ENCODE measurements at regions not wholly inside any gene's neighbourhood (a gene's known extent, or its start where the extent isn't known, plus 50 kb on each side); places are given as distances from the start of the nearest gene placed in this dataset.

DNA sequence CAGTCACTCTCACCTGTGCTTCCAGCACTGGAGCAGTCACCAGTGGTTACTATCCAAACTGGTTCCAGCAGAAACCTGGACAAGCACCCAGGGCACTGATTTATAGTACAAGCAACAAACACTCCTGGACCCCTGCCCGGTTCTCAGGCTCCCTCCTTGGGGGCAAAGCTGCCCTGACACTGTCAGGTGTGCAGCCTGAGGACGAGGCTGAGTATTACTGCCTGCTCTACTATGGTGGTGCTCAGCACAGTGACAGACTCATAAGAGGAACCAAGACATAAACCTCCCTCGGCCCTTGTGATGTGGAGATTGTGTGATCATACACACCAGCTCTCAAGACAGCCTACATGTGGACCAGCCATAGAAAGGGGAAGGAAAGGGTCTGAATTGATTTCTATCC, 113.3 kb downstream of the ZNF280B start:
- DNase-seq (ENCODE audit: low spot score): no peak

DNA sequence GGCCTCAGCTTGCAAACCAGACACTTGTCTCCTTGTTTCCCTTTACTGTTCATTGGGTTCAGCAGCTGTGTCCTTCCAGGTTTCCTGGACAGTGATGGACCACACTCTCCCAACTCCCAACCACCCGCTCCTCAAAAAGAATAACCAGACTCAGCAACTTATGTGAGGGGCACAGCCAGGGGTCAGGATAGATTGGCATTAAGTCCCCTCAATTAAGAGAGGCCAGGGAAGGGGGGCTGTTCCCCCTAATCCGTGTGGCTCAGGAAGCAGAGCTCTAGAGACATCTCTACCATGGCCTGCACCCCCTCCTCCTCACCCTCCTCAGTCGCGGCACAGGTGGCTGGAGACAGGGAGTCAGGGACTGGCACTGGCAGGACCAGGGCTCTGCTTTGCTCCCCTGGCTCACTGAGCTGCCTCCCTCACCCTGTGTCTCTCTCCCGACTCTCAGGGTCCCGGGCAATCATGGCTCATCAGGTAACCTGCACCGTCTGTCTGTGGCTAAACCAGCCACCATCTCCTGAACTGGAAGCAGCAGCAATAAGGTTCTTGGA, 111.7 kb downstream of the ZNF280B start:
- no peak for DNase-seq (ENCODE audit: low spot score)

DNA sequence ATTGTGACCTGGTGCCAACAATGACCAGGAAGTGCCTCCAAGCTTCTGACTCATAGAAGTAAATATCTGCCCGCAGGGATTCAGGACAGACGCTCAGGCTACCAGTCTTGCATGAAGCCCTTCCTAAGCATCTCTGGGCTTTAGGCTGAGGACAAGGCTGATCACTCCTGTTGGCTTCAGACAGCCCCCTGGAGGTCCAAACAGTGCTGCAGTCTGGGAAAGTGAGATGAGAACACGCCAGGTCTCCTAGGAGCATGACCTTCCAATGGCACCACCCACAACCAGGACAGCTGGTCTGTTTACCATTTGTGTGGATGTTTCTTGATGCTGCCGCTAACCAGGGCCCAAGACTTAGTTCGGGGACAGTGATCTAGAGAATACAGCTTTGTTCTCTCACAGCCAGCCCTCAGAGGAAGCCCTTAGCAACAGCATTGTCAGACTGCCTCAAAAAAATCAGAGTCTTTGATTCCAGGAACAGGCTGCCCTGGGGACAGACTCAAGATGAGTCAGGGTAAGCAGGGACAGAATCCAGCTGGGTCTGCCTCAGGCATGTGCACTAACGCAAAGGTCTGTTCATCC, 111.2 kb downstream of the ZNF280B start:
- no peak for DNase-seq (ENCODE audit: low spot score)

DNA sequence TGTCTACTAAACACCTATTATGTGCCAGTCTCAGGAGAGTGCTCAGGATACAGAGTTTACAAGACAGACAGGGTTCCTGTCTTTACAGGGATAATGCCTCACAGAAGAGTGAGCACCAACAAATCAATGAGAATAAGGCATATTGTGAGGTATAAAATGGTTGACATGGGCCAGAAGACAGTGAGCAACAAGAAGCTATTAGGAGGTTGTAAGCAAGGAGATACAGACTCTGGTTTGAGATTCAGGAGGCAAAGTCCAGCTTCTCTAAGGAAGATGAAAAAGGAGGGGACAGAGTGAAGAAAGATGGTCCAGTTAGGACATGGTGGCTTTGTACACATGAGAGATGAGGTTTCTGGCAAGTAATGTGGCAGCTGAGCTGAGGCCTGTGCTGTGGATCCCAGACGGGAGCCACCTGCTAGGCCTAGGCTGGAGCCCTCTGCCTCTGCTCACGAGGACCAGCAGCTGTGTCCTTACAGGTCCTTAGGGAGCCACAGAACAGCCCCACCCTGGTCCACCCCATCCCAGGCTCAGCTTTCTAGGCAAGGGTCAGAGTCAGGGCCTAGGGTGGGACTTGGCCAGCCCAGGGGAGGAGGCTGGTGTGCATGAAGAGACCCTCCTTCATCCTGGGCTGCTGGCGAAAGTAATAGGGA, 110.5 kb downstream of the ZNF280B start:
- no peak for DNase-seq (ENCODE audit: low spot score)

DNA sequence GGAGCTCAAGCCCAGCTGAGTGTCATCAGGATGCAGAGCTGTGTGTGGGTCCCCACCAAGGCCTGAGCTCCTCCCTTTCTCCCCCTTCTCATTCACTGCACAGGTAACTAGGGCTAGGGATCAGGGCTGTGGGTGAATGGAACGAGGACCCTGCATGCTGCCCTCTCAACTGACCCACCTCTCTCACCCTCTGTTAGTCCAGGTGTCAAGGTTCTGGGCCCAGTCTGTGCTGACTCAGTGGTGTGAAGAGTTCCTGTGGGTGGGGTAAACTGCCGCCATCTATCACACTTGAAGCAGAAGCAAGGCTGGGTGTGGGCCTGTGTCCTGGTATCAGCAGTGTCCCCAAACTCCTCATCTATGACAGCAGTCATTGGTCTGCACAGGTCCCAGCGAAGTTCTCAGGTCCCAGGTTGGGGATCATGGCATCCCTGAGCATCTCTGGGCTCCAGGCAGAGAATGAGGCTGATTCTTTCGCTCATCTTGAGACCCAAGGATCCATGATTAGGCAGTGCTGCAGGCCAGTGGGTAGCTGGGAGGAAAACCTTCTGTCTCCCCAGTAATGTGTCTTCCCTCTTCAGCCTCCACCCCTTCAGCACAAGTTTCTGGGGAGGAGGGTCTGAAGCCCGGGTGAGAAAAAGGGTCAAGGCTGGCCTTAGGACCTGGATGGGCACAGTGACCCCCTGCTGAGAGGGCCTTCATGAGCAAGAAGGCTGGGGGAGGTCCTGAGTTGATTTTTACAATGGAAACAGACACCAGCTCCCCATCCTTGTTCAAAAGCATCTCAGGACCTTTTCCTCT, 109.8 kb downstream of the ZNF280B start:
- no peak for DNase-seq (ENCODE audit: low spot score)

DNA sequence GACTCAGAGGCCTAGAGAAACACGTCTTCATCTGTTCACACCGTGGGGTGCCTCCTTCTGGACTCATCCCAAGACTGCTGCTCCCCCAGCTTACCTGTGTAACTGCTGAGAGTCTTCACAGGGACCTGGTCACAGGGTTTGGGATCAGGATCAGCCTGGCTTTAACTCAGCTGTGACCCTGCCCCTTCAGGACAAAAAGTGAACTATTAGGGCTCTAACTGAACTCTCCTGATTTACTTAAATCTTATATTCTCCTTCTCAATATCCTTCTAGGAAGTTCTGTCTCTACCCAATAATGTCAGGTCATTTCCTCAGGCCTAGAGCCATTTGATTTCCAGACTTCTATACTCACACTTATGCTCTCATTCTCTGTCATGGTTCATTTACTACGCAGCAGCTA, 108.4 kb downstream of the ZNF280B start:
- no peak for DNase-seq (ENCODE audit: low spot score)

DNA sequence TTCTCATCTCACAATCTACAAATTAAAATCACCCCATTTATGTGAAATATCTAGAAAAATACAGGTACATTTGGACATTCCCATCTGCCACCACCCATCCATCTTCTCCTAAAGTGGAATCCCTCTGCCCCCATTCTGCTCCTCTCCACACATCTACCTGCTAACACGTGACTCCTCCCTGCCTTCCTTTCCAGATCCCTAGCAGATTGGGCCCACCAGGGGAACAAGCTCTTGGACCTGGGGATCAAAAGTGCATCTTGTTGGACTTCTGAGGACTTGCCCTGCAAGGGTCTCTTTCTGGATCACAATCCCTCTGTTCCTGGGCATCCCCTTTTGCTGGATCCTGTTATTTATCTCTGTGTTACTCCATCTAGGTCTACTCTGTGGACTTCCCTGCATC, 107.6 kb downstream of the ZNF280B start:
- no peak for DNase-seq (ENCODE audit: low spot score)

DNA sequence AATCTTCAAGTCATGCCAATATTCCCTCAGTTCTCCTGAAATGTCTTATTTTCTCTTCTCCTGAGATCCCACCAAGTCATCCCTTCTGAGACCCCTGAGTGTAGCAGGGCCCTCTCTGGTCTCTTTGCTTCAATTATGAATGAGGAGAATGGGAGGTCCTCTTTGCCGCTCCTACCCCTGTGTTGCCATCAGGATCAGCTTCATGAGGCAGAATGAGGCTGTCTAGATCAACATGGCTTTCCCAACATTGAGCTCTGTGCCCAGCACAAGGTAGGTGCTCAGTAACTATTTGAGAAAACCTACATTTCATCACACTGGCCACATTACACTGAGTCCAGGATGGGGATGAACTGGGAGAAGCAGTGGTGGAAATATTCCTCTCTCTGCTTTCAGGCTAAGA, 107.2 kb downstream of the ZNF280B start:
- DNase-seq (ENCODE audit: low spot score): no peak

DNA sequence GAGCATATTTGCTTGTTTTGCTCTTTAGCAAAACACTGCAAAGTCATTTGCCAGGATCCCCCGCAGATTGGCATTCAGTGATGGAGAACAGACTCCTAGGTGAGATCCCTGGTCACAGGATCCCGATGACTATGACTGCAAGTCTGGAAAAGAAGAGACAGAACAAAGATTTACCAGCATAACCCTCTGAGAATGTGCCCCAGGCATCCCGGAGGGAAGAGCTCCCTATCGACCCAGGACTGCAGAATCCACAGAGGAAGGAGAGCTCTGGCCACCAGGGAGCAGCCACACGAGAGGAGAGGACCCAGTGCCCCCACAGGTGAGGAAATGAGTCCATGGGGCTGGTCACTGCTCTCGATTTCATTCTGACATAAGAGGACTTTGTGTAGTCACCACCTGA, 105.2 kb downstream of the ZNF280B start:
- DNase-seq (ENCODE audit: low spot score): no peak

DNA sequence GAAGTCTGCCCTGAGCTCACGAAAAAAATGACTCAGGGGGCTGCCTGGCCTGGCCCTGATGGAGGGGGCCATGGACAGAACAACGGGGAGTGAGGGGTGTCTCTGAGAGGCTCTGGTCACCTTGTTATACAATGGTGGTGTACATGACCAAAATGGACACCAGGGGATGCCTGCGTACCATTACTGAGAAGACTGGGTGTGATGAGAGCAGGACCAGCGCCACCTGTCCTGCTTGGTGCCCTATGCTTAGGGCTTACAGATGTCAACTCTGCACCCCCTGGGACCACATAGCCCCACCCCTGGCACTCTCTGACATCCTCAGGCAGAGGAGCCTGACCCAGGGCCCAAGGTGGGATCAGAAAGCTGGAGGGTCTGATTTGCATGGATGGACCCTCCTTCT, 104.8 kb downstream of the ZNF280B start:
- DNase-seq (ENCODE audit: low spot score): no peak

DNA sequence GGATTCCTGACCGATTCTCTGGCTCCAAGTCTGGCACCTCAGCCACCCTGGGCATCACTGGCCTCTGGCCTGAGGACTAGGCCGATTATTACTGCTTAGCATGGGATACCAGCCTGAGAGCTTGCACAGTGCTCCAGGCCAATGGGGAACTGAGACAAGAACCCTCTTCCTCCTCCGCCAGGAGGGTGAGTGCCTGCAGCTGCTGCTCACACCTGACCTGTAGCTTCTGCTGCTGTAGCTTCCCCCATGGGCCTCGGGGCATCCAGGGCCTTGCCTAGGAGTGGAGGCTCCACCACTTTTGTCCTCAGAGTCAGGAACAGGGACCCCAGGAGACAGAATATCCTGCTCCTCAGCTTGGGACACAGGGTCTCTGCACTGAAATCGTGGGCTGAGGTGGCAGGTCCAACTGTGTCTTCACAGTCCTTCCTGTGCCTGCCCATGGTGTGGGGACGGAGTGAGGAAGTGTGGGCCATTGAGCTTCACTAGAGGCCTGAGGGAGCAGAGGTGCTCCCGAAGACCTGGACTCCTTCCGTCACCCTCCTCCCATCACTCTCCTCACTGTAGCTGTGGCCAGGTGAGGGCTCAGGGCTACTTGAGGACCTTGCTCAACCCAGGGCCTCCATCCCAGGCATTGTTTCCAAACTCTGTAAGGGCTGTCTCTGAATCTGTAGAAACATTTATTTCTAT, 103.8 kb downstream of the ZNF280B start:
- DNase-seq (ENCODE audit: low spot score): no peak

DNA sequence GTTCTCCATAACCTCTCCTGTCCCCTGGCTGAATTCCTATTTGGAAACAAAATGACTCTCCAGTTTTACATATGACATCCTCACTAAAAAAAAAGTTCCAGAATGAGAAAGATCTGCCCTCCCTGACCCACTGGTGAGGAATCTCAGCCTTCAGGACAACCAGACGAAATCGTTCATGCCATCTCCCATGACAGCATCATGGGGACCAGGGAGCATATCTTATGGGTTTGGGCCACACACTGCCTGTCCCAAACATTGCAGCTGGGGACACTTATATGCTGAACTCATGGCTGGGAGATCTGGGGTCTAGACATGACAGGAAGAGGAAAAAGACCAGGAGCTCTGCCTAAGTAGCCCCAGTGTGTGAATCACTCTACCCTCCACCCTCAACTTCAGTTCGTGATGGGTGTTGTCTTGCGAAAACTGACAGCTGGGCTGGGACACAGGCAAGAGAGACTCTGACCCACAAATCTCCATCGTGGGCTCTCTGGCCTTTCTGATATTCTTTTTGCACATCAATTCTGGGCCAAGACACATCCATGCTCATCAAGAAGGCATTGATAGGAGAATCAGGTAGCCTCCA, 102.0 kb downstream of the ZNF280B start:
- no peak for DNase-seq (ENCODE audit: low spot score)

DNA sequence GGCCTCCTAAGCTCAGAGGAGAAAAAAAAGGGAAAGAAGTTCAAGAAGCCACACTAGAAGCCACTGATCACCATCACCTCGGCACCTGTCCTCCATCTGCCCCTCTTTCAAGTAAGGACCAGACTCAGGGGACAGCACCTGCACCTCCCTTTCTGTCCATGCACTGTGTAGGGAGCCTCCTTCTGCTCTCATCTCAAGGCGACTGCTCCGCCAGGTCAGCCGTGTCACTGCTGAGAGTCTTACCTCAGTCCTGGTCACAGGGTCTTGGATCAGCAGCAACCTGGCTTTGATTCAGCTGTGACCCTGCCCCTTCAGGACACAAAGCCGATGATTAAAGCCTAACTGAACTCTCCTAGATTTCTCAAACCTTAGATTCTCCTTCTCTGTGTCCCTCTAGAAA, 101.5 kb downstream of the ZNF280B start:
- DNase-seq (ENCODE audit: low spot score): no peak

DNA sequence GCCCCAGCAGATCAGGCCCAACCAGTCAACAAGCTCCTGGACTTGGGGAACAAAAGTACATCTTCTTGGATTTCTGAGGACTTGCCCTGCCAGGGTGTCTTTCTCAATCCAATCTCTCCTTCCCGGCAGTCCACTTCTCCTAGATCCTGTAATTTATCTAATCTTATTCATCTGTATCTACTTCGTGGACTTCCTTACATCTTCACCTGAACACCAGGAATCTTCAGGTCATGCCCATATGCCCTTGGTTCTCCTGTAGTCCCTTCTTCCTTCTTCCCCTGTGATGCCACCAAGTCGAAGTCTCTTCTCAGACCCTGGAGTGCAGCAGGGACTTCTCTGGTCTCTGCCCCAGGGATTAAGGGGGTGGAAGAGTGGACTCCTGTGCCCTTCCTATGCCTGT, 100.3 kb downstream of the ZNF280B start:
- DNase-seq (ENCODE audit: low spot score): no peak

DNA sequence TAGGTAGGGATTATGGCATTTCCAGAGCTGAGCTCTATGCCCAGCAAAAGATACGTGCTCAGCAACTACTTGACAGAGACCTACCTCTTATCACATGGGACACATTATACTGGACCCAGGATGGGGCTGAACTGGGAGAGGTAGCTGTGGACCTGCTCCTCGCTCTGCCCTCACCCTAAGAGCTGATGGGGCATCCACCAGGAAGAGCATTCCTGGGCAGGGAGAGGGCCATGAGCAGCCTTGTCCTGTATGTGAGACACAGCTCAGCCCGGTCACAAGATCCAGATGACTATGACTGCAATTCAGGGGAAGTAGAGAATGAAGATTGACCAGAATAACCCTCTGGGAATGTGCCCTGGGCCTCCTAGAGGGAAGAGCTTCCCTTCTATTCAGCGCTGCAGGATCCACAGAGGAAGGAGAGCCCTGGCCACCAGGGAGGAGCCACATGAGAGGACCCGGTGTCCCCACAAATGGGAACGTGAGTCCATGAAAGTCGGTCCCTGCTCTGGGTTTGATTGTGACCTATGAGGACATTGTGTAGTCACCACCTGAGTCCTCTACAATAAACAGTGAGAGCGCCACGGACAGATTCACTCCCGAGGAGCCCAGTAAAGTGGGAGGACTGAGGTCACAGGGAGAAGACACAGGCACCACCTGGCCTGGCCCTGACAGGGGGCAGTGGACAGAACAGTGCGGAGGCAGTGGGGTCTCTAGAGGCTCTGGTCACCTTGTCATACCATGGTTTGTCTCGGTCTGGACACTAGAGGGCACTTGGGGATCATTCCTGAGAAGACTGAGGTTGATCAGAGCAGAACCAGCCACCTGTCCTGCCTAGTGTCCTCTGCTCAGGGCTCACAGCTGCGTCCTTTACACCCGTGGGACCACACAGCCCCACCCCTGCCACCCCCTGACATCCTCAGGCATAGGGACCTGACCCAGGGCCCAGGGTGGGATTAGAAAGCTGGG, 99.5 kb downstream of the ZNF280B start:
- no peak for DNase-seq (ENCODE audit: low spot score)

DNA sequence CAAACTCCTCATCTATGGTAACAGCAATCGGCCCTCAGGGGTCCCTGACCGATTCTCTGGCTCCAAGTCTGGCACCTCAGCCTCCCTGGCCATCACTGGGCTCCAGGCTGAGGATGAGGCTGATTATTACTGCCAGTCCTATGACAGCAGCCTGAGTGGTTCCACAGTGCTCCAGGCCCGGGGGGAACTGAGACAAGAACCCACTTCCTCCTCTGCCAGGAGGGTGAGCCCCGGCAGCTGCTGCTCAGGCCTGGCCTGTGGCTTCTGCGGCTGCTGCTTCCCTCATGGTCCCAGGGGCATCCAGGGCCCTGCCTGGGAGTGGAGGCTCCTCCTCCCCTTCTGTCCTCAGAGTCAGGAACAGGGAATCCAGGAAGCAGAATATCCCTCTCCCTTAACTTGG, 98.4 kb downstream of the ZNF280B start:
- DNase-seq (ENCODE audit: low spot score): peak; percentile 22

DNA sequence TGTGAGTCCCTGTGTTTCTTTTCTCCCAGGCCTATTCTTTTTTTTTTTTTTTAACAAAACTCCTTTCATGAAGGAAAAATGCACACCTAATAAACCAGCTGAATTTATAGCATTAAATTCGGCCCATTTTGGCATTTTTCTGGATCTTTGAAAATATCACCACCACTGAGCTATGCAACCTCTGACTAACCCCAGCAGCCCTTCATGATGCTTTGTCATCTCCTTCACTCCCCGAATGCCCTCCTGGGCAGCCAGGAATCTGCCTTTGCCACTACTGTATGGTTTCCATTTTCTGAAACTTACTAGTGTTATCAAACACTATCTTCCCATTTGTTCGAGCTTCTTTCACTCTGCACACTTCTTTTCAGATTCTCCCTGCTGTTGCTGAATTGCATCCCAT, 97.9 kb downstream of the ZNF280B start:
- DNase-seq (ENCODE audit: low spot score): no peak

DNA sequence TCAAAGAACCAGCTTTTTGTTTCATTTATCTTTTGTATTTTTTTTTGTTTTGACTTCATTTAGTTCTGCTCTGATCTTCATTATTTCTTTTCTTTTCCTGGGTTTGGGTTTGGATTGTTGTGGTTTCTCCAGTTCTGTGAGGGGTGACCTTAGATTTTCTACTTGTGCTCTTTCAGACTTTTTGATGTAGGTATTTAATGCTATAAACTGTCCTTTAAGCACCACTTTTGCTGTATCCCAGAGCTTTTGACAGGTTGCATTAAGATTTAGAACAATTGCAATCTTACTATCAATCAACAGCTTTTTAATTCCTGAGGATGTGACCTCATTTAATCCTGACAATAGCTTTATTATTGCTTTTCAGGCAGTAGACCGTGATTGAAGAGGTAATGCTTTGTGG, 94.3 kb downstream of the ZNF280B start:
- no peak for DNase-seq (ENCODE audit: low spot score)

DNA sequence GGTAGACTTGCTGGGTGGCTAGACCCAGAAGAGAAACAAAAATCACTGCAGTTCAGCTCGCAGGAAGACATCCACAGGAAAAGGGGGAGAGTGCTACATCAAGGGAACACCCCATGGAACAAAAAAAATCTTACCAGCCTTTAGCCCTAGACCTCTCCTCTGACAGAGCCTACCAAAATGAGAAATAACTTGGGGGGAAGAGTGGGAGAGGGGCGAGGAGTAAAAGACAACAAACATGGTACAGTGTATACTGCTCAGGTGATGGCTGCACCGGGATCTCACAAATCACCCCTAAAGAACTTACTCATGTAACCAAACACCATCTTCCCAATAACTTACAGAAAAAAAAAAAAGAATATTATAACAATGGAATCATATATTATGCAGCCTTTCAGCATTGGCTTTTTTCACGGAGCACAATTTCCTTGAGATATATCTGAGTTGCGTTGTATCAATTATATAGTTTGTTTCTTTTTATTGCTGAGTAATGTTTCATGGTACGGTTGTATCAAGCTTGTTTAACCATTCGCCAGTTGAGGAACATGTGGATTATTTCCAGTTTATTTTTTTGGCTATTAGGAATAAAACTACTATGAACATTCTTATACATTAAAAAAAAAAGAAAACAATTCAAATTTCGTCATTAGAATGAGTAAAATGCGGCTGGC, 90.9 kb downstream of the ZNF280B start:
- DNase-seq (ENCODE audit: low spot score): no peak

DNA sequence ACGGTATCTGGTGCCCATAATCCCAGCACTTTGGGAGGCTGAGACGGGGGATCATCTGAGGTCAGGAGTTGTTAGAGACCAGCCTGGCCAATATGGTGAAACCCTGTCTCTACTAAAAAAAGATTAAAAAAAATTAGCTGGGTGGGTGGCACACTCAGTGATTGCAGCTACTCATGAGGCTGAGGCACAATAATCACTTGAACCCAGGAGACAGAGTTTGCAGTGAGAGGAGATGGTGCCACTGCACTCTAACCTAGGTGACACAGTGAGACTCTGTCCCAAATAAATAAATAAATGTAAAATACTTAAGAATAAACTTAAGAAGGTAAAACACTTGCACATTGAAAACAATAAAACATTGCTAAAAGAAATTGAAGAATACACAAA, 90.4 kb downstream of the ZNF280B start:
- no peak for DNase-seq (ENCODE audit: low spot score)
